Keratinocyte (primary cell): ENCODE measurements at regions not wholly inside any gene's neighbourhood (a gene's known extent, or its start where the extent isn't known, plus 50 kb on each side); places are given as distances from the start of the nearest gene placed in this dataset.

Source experiments
- DNase-seq: peaks from one replicate; pipeline ENCODE4 v3.0.0-alpha.2; 2011; ENCODE audit warnings: low read depth, missing footprints, low spot score
- FAIRE-seq: peaks from 2 replicates; lab custom pipeline; 2011; peaks lifted over from hg19 to GRCh38; lab: Jason Lieb, UNC
- H2AFZ ChIP-seq: 2 replicates; pipeline ENCODE4 v1.6.0; 2012; ENCODE audit warnings: low read length, control low read depth, inconsistent platforms; ENCODE audit not compliant: control insufficient read depth
- H3K27ac ChIP-seq: 2 replicates; pipeline ENCODE4 v1.5.1; 2011; ENCODE audit warnings: low read length; ENCODE audit not compliant: control insufficient read depth, insufficient read depth
- H3K27me3 ChIP-seq: 3 replicates; pipeline ENCODE4 v1.6.0; 2011; ENCODE audit warnings: low read length; ENCODE audit not compliant: control insufficient read depth, insufficient read depth; ENCODE audit errors: extremely low read depth
- H3K36me3 ChIP-seq, 2 experiments: 2 replicates in 1 of 2; 3 replicates in 1 of 2; pipeline ENCODE4 v1.5.1; 2011; ENCODE audit warnings: low read length in 2 of 2, mild to moderate bottlenecking in 1 of 2; ENCODE audit not compliant: control insufficient read depth in 2 of 2, insufficient read depth in 2 of 2; ENCODE audit errors: extremely low read depth in 1 of 2
- H3K4me1 ChIP-seq: 3 replicates; pipeline ENCODE4 v1.5.1; 2011; ENCODE audit warnings: low read length; ENCODE audit not compliant: control insufficient read depth, insufficient read depth; ENCODE audit errors: extremely low read depth
- H3K4me2 ChIP-seq: 3 replicates; pipeline ENCODE4 v1.6.0; 2011; ENCODE audit warnings: low read depth, low read length; ENCODE audit not compliant: control insufficient read depth, insufficient read depth; ENCODE audit errors: extremely low read depth
- H3K4me3 ChIP-seq, 3 experiments: fragments of 200-600 bp in 1 of 3; sonication (generic) in 1 of 3; 2 replicates in 2 of 3; 3 replicates in 1 of 3; pipeline ENCODE4 v1.5.1; 2011 to 2016; ENCODE audit warnings: low read length in 3 of 3, mild to moderate bottlenecking in 3 of 3, control low read depth in 2 of 3, inconsistent platforms in 1 of 3, low read depth in 1 of 3, mixed read lengths in 1 of 3, mixed run types in 1 of 3, moderate library complexity in 1 of 3; ENCODE audit not compliant: control insufficient read depth in 2 of 3, insufficient read depth in 2 of 3; ENCODE audit errors: extremely low read depth in 1 of 3
- H3K79me2 ChIP-seq: 2 replicates; pipeline ENCODE4 v1.6.0; 2012; ENCODE audit warnings: low read length; ENCODE audit not compliant: control insufficient read depth, insufficient read depth
- H3K9ac ChIP-seq: 3 replicates; pipeline ENCODE4 v1.6.0; 2011; ENCODE audit warnings: low read length; ENCODE audit not compliant: control insufficient read depth, insufficient read depth; ENCODE audit errors: extremely low read depth
- H3K9me1 ChIP-seq: 3 replicates; pipeline ENCODE4 v1.6.0; 2011; ENCODE audit warnings: low read length; ENCODE audit not compliant: control insufficient read depth, insufficient read depth; ENCODE audit errors: extremely low read depth
- H3K9me3 ChIP-seq: 2 replicates; pipeline ENCODE4 v1.5.1; 2012; ENCODE audit warnings: low read depth, low read length; ENCODE audit not compliant: control insufficient read depth
- H4K20me1 ChIP-seq: 3 replicates; pipeline ENCODE4 v1.6.0; 2011; ENCODE audit warnings: low read length; ENCODE audit not compliant: control insufficient read depth, insufficient read depth; ENCODE audit errors: extremely low read depth
- EZH2 ChIP-seq: IDR thresholded peaks from one replicate; pipeline ENCODE4 v1.6.1; 2012; ENCODE audit warnings: inconsistent platforms, mild to moderate bottlenecking, low read length, moderate library complexity
- dilution Hi-C: fragments of 300-500 bp; cut with MboI; formaldehyde crosslinking; loops from one replicate; pipeline ENCODE4 v1.7.0; 2020; ENCODE audit warnings: low sequenced_read_pairs; ENCODE audit not compliant: extremely low pct_ligation_motif_present
- TF ChIP-seq, protein P1 (sequence below), 3 experiments: IDR thresholded peaks in 1 of 3; conservative IDR thresholded peaks in 1 of 3; optimal IDR thresholded peaks in 1 of 3; 2 replicates in 2 of 3; 3 replicates in 1 of 3; pipeline versions ENCODE3 to v1.5.1; 2011; ENCODE audit warnings: low read length in 3 of 3, mild to moderate bottlenecking in 3 of 3, moderate library complexity in 2 of 3, control low read depth in 1 of 3, inconsistent platforms in 1 of 3; ENCODE audit not compliant: insufficient read depth in 2 of 3; ENCODE audit errors: extremely low read depth in 1 of 3

DNA sequence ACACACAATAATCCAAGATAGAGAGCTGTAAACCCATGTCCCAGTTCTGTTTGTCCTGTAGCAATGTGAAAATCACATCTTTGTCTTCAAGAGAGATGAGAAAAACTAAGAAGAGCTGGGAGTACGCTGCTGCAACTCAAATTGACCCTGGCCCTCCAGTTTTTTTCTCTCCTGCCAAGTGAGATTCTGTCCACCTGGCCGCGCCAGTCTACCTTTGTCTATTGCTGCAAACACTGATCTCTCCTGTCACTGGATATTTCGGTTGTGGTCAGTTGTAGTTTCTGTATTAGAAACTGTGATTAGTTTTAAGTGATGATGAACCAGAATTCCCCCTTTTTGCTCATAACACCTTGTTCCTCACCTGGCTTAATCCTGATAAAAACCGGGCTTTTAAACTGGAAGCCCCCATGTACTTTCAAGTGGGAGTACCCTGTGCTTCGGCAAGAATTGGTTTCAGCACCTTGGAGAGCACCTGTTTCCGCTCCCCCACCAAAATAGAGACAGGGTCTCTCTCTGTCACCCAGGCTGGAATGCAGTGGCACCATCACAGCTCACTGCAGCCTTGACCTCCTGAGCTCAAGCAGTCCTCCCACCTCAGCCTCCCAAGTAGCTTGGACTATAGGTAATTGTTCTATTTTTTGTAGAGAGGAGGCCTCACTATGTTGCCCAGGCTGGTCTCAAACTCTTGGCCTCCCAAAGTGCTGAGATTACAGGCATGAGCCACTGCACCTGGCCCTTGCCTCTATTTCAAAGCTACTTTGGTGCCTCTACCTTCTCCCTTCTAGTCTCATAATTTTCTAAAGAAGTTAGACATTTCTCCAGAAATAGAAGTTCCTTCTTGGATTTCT lies 156.8 kb downstream of the PHETA1 start:
- Histone ChIP-seq H3K9me3 (no peaks in the 10 kb centered on the region), H2AFZ (no peak overlapping the region), H3K27ac (no peak overlapping the region), H3K4me2 (no peak overlapping the region), H3K9me1 (no peaks in the 10 kb centered on the region), H3K4me1 (no peaks in the 10 kb centered on the region), H3K9ac (no peak overlapping the region), H3K36me3 (no peaks in the 10 kb centered on the region), H3K4me3 (no peak overlapping the region), H3K79me2 (no peaks in the 10 kb centered on the region), H4K20me1 (no peaks in the 10 kb centered on the region), H3K27me3 (peaks cover 14% of the 10 kb centered on the region)
- dilution Hi-C loops: no loop called here
- no peak for FAIRE-seq
- TF ChIP-seq, protein P1, sequence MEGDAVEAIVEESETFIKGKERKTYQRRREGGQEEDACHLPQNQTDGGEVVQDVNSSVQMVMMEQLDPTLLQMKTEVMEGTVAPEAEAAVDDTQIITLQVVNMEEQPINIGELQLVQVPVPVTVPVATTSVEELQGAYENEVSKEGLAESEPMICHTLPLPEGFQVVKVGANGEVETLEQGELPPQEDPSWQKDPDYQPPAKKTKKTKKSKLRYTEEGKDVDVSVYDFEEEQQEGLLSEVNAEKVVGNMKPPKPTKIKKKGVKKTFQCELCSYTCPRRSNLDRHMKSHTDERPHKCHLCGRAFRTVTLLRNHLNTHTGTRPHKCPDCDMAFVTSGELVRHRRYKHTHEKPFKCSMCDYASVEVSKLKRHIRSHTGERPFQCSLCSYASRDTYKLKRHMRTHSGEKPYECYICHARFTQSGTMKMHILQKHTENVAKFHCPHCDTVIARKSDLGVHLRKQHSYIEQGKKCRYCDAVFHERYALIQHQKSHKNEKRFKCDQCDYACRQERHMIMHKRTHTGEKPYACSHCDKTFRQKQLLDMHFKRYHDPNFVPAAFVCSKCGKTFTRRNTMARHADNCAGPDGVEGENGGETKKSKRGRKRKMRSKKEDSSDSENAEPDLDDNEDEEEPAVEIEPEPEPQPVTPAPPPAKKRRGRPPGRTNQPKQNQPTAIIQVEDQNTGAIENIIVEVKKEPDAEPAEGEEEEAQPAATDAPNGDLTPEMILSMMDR (optimal IDR thresholded peaks at IDR 0.05 in 1 of 3, IDR thresholded peaks at IDR 0.05 in 1 of 3, conservative IDR thresholded peaks at IDR 0.05 in 1 of 3; ENCODE audit: extremely low read depth in 1 of 3, insufficient read depth in 2 of 3, low read length in 3 of 3): no peak
- TF ChIP-seq EZH2: no peak
- no peak for DNase-seq

DNA sequence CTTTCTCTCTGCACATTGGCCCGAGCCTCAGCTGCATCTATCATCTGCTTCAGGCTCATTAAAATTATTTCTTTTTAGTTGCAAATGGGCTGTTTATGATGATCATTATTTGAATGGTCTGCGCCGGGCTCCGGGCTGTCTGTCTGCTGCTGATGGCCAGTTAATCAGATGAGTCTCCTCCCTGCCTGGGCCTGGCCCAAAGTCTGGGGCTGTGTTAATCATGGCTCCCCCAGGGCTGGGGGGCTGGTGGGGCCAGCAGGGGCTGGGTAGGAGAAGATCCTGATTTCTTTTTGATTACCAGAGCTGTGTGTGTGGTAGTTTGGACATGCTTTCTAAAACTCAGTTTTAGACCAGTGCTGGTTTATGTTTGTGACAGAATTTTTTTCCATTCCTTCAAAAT lies 159.1 kb downstream of the PHETA1 start:
- DNase-seq: no peak
- Histone ChIP-seq H3K4me1 (no peaks in the 10 kb centered on the region), H3K27me3 (peaks cover 20% of the 10 kb centered on the region), H2AFZ (no peak overlapping the region), H3K9me3 (no peaks in the 10 kb centered on the region), H3K79me2 (no peaks in the 10 kb centered on the region), H3K9ac (no peak overlapping the region), H3K4me2 (no peak overlapping the region), H3K27ac (no peak overlapping the region), H3K4me3 (no peak overlapping the region), H3K9me1 (no peaks in the 10 kb centered on the region), H3K36me3 (no peaks in the 10 kb centered on the region), H4K20me1 (no peaks in the 10 kb centered on the region)
- no peak for FAIRE-seq
- dilution Hi-C loops: no loop called here
- TF ChIP-seq, protein P1 (optimal IDR thresholded peaks at IDR 0.05 in 1 of 3, IDR thresholded peaks at IDR 0.05 in 1 of 3, conservative IDR thresholded peaks at IDR 0.05 in 1 of 3; ENCODE audit: extremely low read depth in 1 of 3, insufficient read depth in 2 of 3, low read length in 3 of 3): no peak
- no peak for TF ChIP-seq EZH2
